HepG2 (cell line): ENCODE measurements at regions not wholly inside any gene's neighbourhood (a gene's known extent, or its start where the extent isn't known, plus 50 kb on each side); places are given as distances from the start of the nearest gene placed in this dataset.
A peak's percentile ranks its signal among the peaks of the same experiment; 100 is the strongest.

Experiments
- ATAC-seq: fragments of 200-7000 bp; cut with Tn5 transposase; 3 replicates; pipeline ENCODE4 v1.9.1; 2020; ENCODE audit warnings: mild to moderate bottlenecking, moderate library complexity
- BruUV-seq: library from RNA; stranded (reverse); fragments of 400-500 nt; replicated peaks from 2 replicates; lab custom pipeline; 2021; lab: Mats Ljungman, UMichigan
- CTCF ChIA-PET: fragments of 300-600 bp; formaldehyde crosslinking; extraction: SDS; loops from one replicate; lab custom pipeline; 2021; ENCODE audit warnings: low total read pairs, inconsistent platforms, low intra/inter-chr PET ratio; lab: Yijun Ruan, JAX
- POLR2A ChIA-PET: fragments of 350-600 bp; sonication (Branson Sonifier 250); formaldehyde crosslinking; loops from one replicate; lab custom pipeline; 2020; ENCODE audit warnings: antibody characterized with exemption, inconsistent platforms; lab: Yijun Ruan, JAX
- DNase-seq: peaks from one replicate; pipeline ENCODE4 v3.0.0-alpha.2; 2015; ENCODE audit warnings: low spot score
- FAIRE-seq: peaks from 3 replicates; lab custom pipeline; 2011; peaks lifted over from hg19 to GRCh38; lab: Jason Lieb, UNC
- H2AFZ ChIP-seq: one replicate; pipeline ENCODE4 v1.6.1; 2011; ENCODE audit warnings: low read length, inconsistent platforms
- H3K27ac ChIP-seq: fragments of 300-600 bp; 3 replicates; pipeline ENCODE4 v1.8.0; 2011; ENCODE audit warnings: mixed run types, mild to moderate bottlenecking, mixed read lengths, low read length, inconsistent platforms; ENCODE audit not compliant: insufficient read depth; ENCODE audit errors: extremely low read length
- H3K27me3 ChIP-seq, 2 experiments: fragments of 200-600 bp in 1 of 2; 2 replicates in 1 of 2; 3 replicates in 1 of 2; pipeline versions ENCODE4 v1.6.0 to v1.8.0; 2011; ENCODE audit warnings: low read length in 2 of 2, mild to moderate bottlenecking in 2 of 2, moderate library complexity in 2 of 2, inconsistent platforms in 1 of 2; ENCODE audit not compliant: insufficient read depth in 2 of 2, control insufficient read depth in 1 of 2
- H3K36me3 ChIP-seq, 2 experiments: fragments of 200-600 bp in 1 of 2; replicated peaks in 1 of 2; 2 replicates in 1 of 2; 3 replicates in 1 of 2; pipeline versions ENCODE4 v1.5.1 to v1.8.0; 2011; ENCODE audit warnings: low read length in 2 of 2, inconsistent platforms in 1 of 2; ENCODE audit not compliant: insufficient read depth in 2 of 2, control insufficient read depth in 1 of 2
- H3K4me1 ChIP-seq: 2 replicates; pipeline ENCODE4 v1.5.1; 2012; ENCODE audit warnings: low read length, inconsistent platforms; ENCODE audit not compliant: insufficient read depth
- H3K4me2 ChIP-seq: 2 replicates; pipeline ENCODE4 v1.6.0; 2011; ENCODE audit warnings: low read depth, low read length, inconsistent platforms
- H3K4me3 ChIP-seq, 3 experiments: fragments of 200-600 bp in 1 of 3; sonication (generic), shearing (Covaris generic) in 1 of 3; replicated peaks in 1 of 3; 2 replicates each; pipeline ENCODE4 v1.5.1; 2011 to 2016; ENCODE audit warnings: low read length in 3 of 3, inconsistent platforms in 2 of 3, low read depth in 2 of 3, mild to moderate bottlenecking in 2 of 3, control low read depth in 1 of 3, mixed read lengths in 1 of 3; ENCODE audit not compliant: insufficient read depth in 1 of 3
- H3K79me2 ChIP-seq: one replicate; pipeline ENCODE4 v1.6.1; 2011; ENCODE audit warnings: low read length, inconsistent platforms; ENCODE audit not compliant: insufficient read depth
- H3K9ac ChIP-seq: 2 replicates; pipeline ENCODE4 v1.6.0; 2011; ENCODE audit warnings: mild to moderate bottlenecking, low read depth, low read length, inconsistent platforms; ENCODE audit not compliant: insufficient read depth
- H3K9me3 ChIP-seq: 2 replicates; pipeline ENCODE4 v1.5.1; 2012; ENCODE audit warnings: mild to moderate bottlenecking, low read length
- H4K20me1 ChIP-seq: 2 replicates; pipeline ENCODE4 v1.6.0; 2011; ENCODE audit warnings: inconsistent platforms, mild to moderate bottlenecking, low read length, moderate library complexity; ENCODE audit not compliant: insufficient read depth
- ARNT2 ChIP-seq: sonication (generic); formaldehyde crosslinking; IDR thresholded peaks from 2 replicates; pipeline ENCODE4 v1.8.0; 2022; ENCODE audit warnings: mild to moderate bottlenecking, low read depth, missing genetic modification reagents, moderate library complexity
- IRF2 ChIP-seq: IDR thresholded peaks from 2 replicates; pipeline ENCODE4 v1.6.1; 2018; ENCODE audit warnings: missing genetic modification reagents, missing compliant biosample characterization
- MYNN ChIP-seq: sonication (generic); formaldehyde crosslinking; IDR thresholded peaks from 2 replicates; pipeline ENCODE4 v1.4.0; 2020; ENCODE audit warnings: mild to moderate bottlenecking, low read depth, missing genetic modification reagents
- RARG ChIP-seq: sonication (generic); formaldehyde crosslinking; IDR thresholded peaks from 2 replicates; pipeline ENCODE4 v1.4.0; 2020; ENCODE audit warnings: low read depth, mild to moderate bottlenecking, missing genetic modification reagents
- SMAD9 ChIP-seq: sonication (generic); formaldehyde crosslinking; IDR thresholded peaks from 2 replicates; pipeline ENCODE4 v1.5.1; 2020; ENCODE audit warnings: mild to moderate bottlenecking, missing genetic modification reagents
- THAP11 ChIP-seq: IDR thresholded peaks from 2 replicates; pipeline ENCODE4 v1.6.1; 2016; ENCODE audit warnings: missing biosample characterization, missing genetic modification reagents
- ZFP82 ChIP-seq: sonication (generic); formaldehyde crosslinking; IDR thresholded peaks from 2 replicates; pipeline ENCODE4 v1.5.1; 2020; ENCODE audit warnings: mild to moderate bottlenecking, missing genetic modification reagents, borderline replicate concordance
- ZNF331 ChIP-seq: sonication (generic); formaldehyde crosslinking; IDR thresholded peaks from 2 replicates; pipeline ENCODE4 v1.4.0; 2020; ENCODE audit warnings: missing genetic modification reagents
- WGBS: methylation state at CpG from one replicate; pipeline ENCODE4 v1.1.6; 2017; ENCODE audit warnings: low lambda C conversion rate; 5-methylcytosine and 5-hydroxymethylcytosine counted together
- in situ Hi-C: cut with HindIII; loops from 2 replicates; pipeline ENCODE4 v1.10.0; 2017; ENCODE audit warnings: low pct_unique_long_range_greater_than_20kb; ENCODE audit not compliant: extremely low pct_ligation_motif_present
- intact Hi-C: fragments of 100-400 bp; cut with micrococcal nuclease; formaldehyde crosslinking; loops from one replicate; pipeline ENCODE4 v1.10.0; 2022; ENCODE audit not compliant: unreplicated experiment
- TF ChIP-seq, protein P1 (sequence below): sonication (generic); formaldehyde crosslinking; IDR thresholded peaks from 2 replicates; pipeline ENCODE4 v1.4.0; 2020; ENCODE audit warnings: low read depth, mild to moderate bottlenecking, missing genetic modification reagents

DNA sequence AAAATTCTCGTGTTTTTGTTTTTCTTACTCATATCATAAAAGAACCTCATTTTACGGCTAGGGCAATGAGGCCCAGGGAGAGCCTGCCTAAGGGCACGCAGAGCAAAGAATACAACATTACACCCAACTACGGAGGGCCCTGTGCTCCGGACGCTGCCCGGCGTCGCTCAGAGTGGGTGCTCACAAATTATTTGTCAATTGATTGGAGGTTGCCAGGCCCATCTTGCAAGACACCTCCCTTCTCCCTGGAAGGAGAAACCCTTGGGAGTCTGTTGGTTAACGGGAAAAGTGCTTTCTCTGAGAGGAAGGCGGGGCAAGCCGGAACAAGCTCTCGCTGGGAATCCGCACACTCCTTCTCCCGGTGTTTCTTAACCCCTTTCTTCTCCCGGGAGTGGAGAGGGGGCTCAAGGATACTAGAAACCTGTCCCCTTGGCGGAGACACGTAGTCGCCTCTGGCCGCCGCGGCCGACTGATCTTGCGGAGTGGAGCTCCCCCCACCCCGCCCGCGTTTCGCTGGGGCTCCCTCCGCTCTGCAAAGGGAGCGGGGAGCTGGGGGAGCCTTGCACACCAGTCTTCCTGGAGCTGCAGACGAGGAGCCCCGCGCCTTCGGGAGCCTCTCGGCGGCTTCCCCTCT is 599.3 kb upstream of the SGCD start:
- Histone ChIP-seq H3K27ac (no peak overlapping the region), H3K9me3 (no peaks in the 10 kb centered on the region), H3K4me2 (no peak overlapping the region), H3K9ac (no peak overlapping the region), H4K20me1 (no peaks in the 10 kb centered on the region), H2AFZ (no peak overlapping the region), H3K4me3 (no peak overlapping the region), H3K4me1 (no peaks in the 10 kb centered on the region), H3K79me2 (no peaks in the 10 kb centered on the region), H3K36me3 (no peaks in the 10 kb centered on the region), H3K27me3 (peaks cover 0 to 12% of the 10 kb centered on the region in 2 experiments; a peak in 4 of 5 replicates)
- FAIRE-seq (no peak), DNase-seq (no peak), ATAC-seq (peak; percentile 44; the same call in 2 of the 3 replicates)
- CTCF ChIA-PET: no interaction called here
- intact Hi-C loops: no loop called here
- 37% methylated on average over 21 of the region's 36 CpGs for WGBS
- no TSS peak for BruUV-seq
- POLR2A ChIA-PET: no interaction called here
- TF ChIP-seq THAP11 (CRISPR knock-in tag): no peak
- TF ChIP-seq, protein P1, sequence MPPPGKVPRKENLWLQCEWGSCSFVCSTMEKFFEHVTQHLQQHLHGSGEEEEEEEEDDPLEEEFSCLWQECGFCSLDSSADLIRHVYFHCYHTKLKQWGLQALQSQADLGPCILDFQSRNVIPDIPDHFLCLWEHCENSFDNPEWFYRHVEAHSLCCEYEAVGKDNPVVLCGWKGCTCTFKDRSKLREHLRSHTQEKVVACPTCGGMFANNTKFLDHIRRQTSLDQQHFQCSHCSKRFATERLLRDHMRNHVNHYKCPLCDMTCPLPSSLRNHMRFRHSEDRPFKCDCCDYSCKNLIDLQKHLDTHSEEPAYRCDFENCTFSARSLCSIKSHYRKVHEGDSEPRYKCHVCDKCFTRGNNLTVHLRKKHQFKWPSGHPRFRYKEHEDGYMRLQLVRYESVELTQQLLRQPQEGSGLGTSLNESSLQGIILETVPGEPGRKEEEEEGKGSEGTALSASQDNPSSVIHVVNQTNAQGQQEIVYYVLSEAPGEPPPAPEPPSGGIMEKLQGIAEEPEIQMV (CRISPR knock-in tag): no peak
- TF ChIP-seq SMAD9 (CRISPR knock-in tag): no peak
- no peak for TF ChIP-seq ARNT2 (CRISPR knock-in tag)
- no peak for TF ChIP-seq IRF2 (CRISPR knock-in tag)
- TF ChIP-seq ZNF331 (CRISPR knock-in tag): no peak
- TF ChIP-seq RARG (CRISPR knock-in tag): no peak
- no peak for TF ChIP-seq MYNN
- no peak for TF ChIP-seq ZFP82 (CRISPR knock-in tag)
- in situ Hi-C loops: no loop called here
